ENCODE measurements at regions not wholly inside any gene's neighbourhood (a gene's known extent, or its start where the extent isn't known, plus 50 kb on each side); places are given as distances from the start of the nearest gene placed in this dataset.

GRCh38 chr21:27233514-27234115 is 266.7 kb upstream of the ADAMTS5 start:
- Histone ChIP-seq H3K4me1 (ENCODE audit: control insufficient read depth, extremely low read depth, insufficient read depth, low read length) (no peaks in the 10 kb centered on the region), H2AFZ (ENCODE audit: control insufficient read depth, low read length) (no peak overlapping the region), H3K36me3 (ENCODE audit: control insufficient read depth in 2 of 2, extremely low read depth in 1 of 2, insufficient read depth in 2 of 2, low read length in 2 of 2) (no peaks in the 10 kb centered on the region), H3K27me3 (ENCODE audit: control insufficient read depth, extremely low read depth, insufficient read depth, low read length) (no peaks in the 10 kb centered on the region), H3K79me2 (ENCODE audit: control insufficient read depth, insufficient read depth, low read length) (no peaks in the 10 kb centered on the region), H3K9ac (ENCODE audit: control insufficient read depth, extremely low read depth, insufficient read depth, low read length) (no peak overlapping the region), H3K9me1 (ENCODE audit: control insufficient read depth, extremely low read depth, insufficient read depth, low read length) (no peaks in the 10 kb centered on the region), H4K20me1 (ENCODE audit: control insufficient read depth, extremely low read depth, insufficient read depth, low read length) (no peaks in the 10 kb centered on the region), H3K27ac (ENCODE audit: control insufficient read depth, insufficient read depth, low read length) (no peak overlapping the region), H3K9me3 (ENCODE audit: control insufficient read depth, low read depth, low read length) (no peaks in the 10 kb centered on the region), H3K4me2 (ENCODE audit: control insufficient read depth, extremely low read depth, insufficient read depth, low read depth, low read length) (no peak overlapping the region), H3K4me3 (ENCODE audit: control insufficient read depth in 2 of 3, extremely low read depth in 1 of 3, insufficient read depth in 2 of 3, low read depth in 1 of 3, low read length in 3 of 3) (no peak overlapping the region)
- DNase-seq (ENCODE audit: low read depth, low spot score) (no peak), FAIRE-seq (no peak)
- TF ChIP-seq CTCF (optimal IDR thresholded peaks at IDR 0.05 in 1 of 3, IDR thresholded peaks at IDR 0.05 in 1 of 3, conservative IDR thresholded peaks at IDR 0.05 in 1 of 3; ENCODE audit: extremely low read depth in 1 of 3, insufficient read depth in 2 of 3, low read length in 3 of 3) (no peak), EZH2 (IDR thresholded peaks at IDR 0.05; ENCODE audit: low read length) (no peak)
- dilution Hi-C loops (cut with MboI; ENCODE audit: extremely low pct_ligation_motif_present, low sequenced_read_pairs): no loop called here

GRCh38 chr21:27225940-27226339 is 259.1 kb upstream of the ADAMTS5 start:
- FAIRE-seq: no peak
- Histone ChIP-seq H2AFZ (ENCODE audit: control insufficient read depth, low read length) (no peak overlapping the region), H4K20me1 (ENCODE audit: control insufficient read depth, extremely low read depth, insufficient read depth, low read length) (no peaks in the 10 kb centered on the region), H3K4me2 (ENCODE audit: control insufficient read depth, extremely low read depth, insufficient read depth, low read depth, low read length) (no peak overlapping the region), H3K9me3 (ENCODE audit: control insufficient read depth, low read depth, low read length) (no peaks in the 10 kb centered on the region), H3K4me3 (ENCODE audit: control insufficient read depth in 2 of 3, extremely low read depth in 1 of 3, insufficient read depth in 2 of 3, low read depth in 1 of 3, low read length in 3 of 3) (no peak overlapping the region), H3K79me2 (ENCODE audit: control insufficient read depth, insufficient read depth, low read length) (no peaks in the 10 kb centered on the region), H3K9ac (ENCODE audit: control insufficient read depth, extremely low read depth, insufficient read depth, low read length) (no peak overlapping the region), H3K4me1 (ENCODE audit: control insufficient read depth, extremely low read depth, insufficient read depth, low read length) (no peaks in the 10 kb centered on the region), H3K9me1 (ENCODE audit: control insufficient read depth, extremely low read depth, insufficient read depth, low read length) (no peaks in the 10 kb centered on the region), H3K36me3 (ENCODE audit: control insufficient read depth in 2 of 2, extremely low read depth in 1 of 2, insufficient read depth in 2 of 2, low read length in 2 of 2) (no peaks in the 10 kb centered on the region), H3K27ac (ENCODE audit: control insufficient read depth, insufficient read depth, low read length) (no peak overlapping the region), H3K27me3 (ENCODE audit: control insufficient read depth, extremely low read depth, insufficient read depth, low read length) (no peaks in the 10 kb centered on the region)
- TF ChIP-seq CTCF (optimal IDR thresholded peaks at IDR 0.05 in 1 of 3, IDR thresholded peaks at IDR 0.05 in 1 of 3, conservative IDR thresholded peaks at IDR 0.05 in 1 of 3; ENCODE audit: extremely low read depth in 1 of 3, insufficient read depth in 2 of 3, low read length in 3 of 3) (no peak), EZH2 (IDR thresholded peaks at IDR 0.05; ENCODE audit: low read length) (no peak)
- no peak for DNase-seq (ENCODE audit: low read depth, low spot score)
- dilution Hi-C loops (cut with MboI; ENCODE audit: extremely low pct_ligation_motif_present, low sequenced_read_pairs): no loop called here
